Mesenchymal stem cell (in vitro differentiated cells and primary cell): ENCODE measurements at regions not wholly inside any gene's neighbourhood (a gene's known extent, or its start where the extent isn't known, plus 50 kb on each side); places are given as distances from the start of the nearest gene placed in this dataset.
A peak's percentile ranks its signal among the peaks of the same experiment; 100 is the strongest.

Experiments used
- DNase-seq: peaks from one replicate; pipeline ENCODE4 v3.0.0-alpha.2; 2013
- H2AFZ ChIP-seq: one replicate; pipeline ENCODE4 v1.6.1; 2013; ENCODE audit warnings: low read depth, mild to moderate bottlenecking, control low read depth, inconsistent platforms, low read length, moderate library complexity
- H2AK5ac ChIP-seq: 2 replicates; pipeline ENCODE4 v1.6.1; 2013; ENCODE audit warnings: low read length, moderate library complexity, mild to moderate bottlenecking, inconsistent platforms; ENCODE audit not compliant: severe bottlenecking
- H2BK120ac ChIP-seq: one replicate; pipeline ENCODE4 v1.6.1; 2013; ENCODE audit warnings: low read depth, mild to moderate bottlenecking, inconsistent platforms, low read length, moderate library complexity
- H2BK12ac ChIP-seq, 2 experiments: one replicate each; pipeline ENCODE4 v1.6.1; 2013; ENCODE audit warnings: inconsistent platforms in 2 of 2, low read length in 2 of 2, mild to moderate bottlenecking in 2 of 2, moderate library complexity in 2 of 2, control low read depth in 1 of 2
- H2BK15ac ChIP-seq: one replicate; pipeline ENCODE4 v1.6.1; 2013; ENCODE audit warnings: mild to moderate bottlenecking, low read depth, inconsistent platforms; ENCODE audit not compliant: poor library complexity, severe bottlenecking
- H2BK5ac ChIP-seq: 2 replicates; pipeline ENCODE4 v1.6.1; 2013; ENCODE audit warnings: low read depth, mild to moderate bottlenecking, low read length, control low read depth, inconsistent platforms; ENCODE audit not compliant: poor library complexity, severe bottlenecking
- H3K14ac ChIP-seq, 2 experiments: one replicate each; pipeline ENCODE4 v1.6.1; 2013; ENCODE audit warnings: inconsistent platforms in 2 of 2, low read length in 2 of 2, control low read depth in 1 of 2, mild to moderate bottlenecking in 1 of 2, moderate library complexity in 1 of 2
- H3K18ac ChIP-seq, 2 experiments: one replicate each; pipeline ENCODE4 v1.6.1; 2013; ENCODE audit warnings: inconsistent platforms in 2 of 2, low read length in 2 of 2, control low read depth in 1 of 2, low read depth in 1 of 2, mild to moderate bottlenecking in 1 of 2
- H3K23ac ChIP-seq, 2 experiments: one replicate each; pipeline ENCODE4 v1.6.1; 2013; ENCODE audit warnings: inconsistent platforms in 2 of 2, low read length in 2 of 2, mild to moderate bottlenecking in 2 of 2, moderate library complexity in 2 of 2, control low read depth in 1 of 2
- H3K27ac ChIP-seq: 2 replicates; pipeline ENCODE4 v1.5.1; 2013; ENCODE audit warnings: mild to moderate bottlenecking, moderate library complexity, low read length, control low read depth, inconsistent platforms; ENCODE audit not compliant: poor library complexity, severe bottlenecking
- H3K27me3 ChIP-seq, 2 experiments: 2 replicates each; pipeline versions ENCODE4 v1.6.1 to v1.7.0; 2013; ENCODE audit warnings: low read length in 2 of 2, mild to moderate bottlenecking in 2 of 2, moderate library complexity in 2 of 2, control low read depth in 1 of 2, inconsistent platforms in 1 of 2; ENCODE audit not compliant: control insufficient read depth in 1 of 2, insufficient read depth in 1 of 2
- H3K36me3 ChIP-seq, 2 experiments: 2 replicates each; pipeline versions ENCODE4 v1.6.1 to v1.7.0; 2013; ENCODE audit warnings: low read length in 2 of 2, control low read depth in 1 of 2, inconsistent platforms in 1 of 2, low read depth in 1 of 2, mild to moderate bottlenecking in 1 of 2; ENCODE audit not compliant: insufficient read depth in 2 of 2, control insufficient read depth in 1 of 2
- H3K4ac ChIP-seq, 2 experiments: one replicate each; pipeline ENCODE4 v1.6.1; 2013; ENCODE audit warnings: inconsistent platforms in 2 of 2, low read length in 2 of 2, mild to moderate bottlenecking in 2 of 2, moderate library complexity in 2 of 2, control low read depth in 1 of 2, low read depth in 1 of 2
- H3K4me1 ChIP-seq: 2 replicates; pipeline ENCODE4 v1.6.1; 2013; ENCODE audit warnings: low read depth, low read length, control low read depth; ENCODE audit not compliant: control insufficient read depth, insufficient read depth
- H3K4me2 ChIP-seq: 2 replicates; pipeline ENCODE4 v1.6.1; 2013; ENCODE audit warnings: low read length, mild to moderate bottlenecking, inconsistent platforms; ENCODE audit not compliant: poor library complexity, severe bottlenecking
- H3K4me3 ChIP-seq, 2 experiments: 2 replicates each; pipeline versions ENCODE4 v1.5.1 to v1.7.0; 2013; ENCODE audit warnings: low read length in 2 of 2, mild to moderate bottlenecking in 2 of 2, control low read depth in 1 of 2, low read depth in 1 of 2; ENCODE audit not compliant: insufficient read depth in 1 of 2
- H3K79me1 ChIP-seq: replicated peaks from 2 replicates; pipeline ENCODE4 v1.6.1; 2013; ENCODE audit warnings: mild to moderate bottlenecking, control low read depth, low read length, inconsistent platforms; ENCODE audit not compliant: poor library complexity, severe bottlenecking
- H3K9ac ChIP-seq: 2 replicates; pipeline ENCODE4 v1.7.0; 2013; ENCODE audit warnings: mild to moderate bottlenecking, low read length, moderate library complexity
- H3K9me3 ChIP-seq: 2 replicates; pipeline ENCODE4 v1.7.0; 2013; ENCODE audit warnings: mild to moderate bottlenecking, low read length; ENCODE audit not compliant: control insufficient read depth
- H4K8ac ChIP-seq: one replicate; pipeline ENCODE4 v1.6.1; 2013; ENCODE audit warnings: inconsistent platforms, mild to moderate bottlenecking, low read length, moderate library complexity
- H4K91ac ChIP-seq: one replicate; pipeline ENCODE4 v1.6.1; 2013; ENCODE audit warnings: mild to moderate bottlenecking, low read length, inconsistent platforms
- WGBS: methylation state at CpG from one replicate; pipeline ENCODE4 v1.1.7; 2013; ENCODE audit warnings: mixed read lengths; 5-methylcytosine and 5-hydroxymethylcytosine counted together

DNA sequence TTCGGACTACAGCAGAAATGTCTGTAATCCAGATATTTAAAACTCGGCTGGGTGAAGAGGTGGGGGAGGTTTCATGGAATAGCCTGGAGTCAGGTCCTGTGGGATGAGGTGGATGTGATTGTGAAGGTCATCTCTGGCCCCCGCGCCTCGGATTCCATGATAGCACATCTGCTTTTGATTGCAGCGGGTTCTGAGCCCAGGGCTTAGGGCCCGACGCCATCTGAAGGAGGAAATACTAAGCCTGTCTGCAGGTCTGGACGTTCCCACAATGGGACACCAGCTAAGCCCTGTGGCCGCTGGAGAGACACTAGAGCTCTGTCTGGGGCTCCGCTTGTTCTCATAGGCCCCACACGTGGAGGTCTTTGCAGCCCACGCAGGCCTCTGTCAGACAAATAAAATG lies 328.7 kb downstream of the CXCL12 start:
- H3K4me3 ChIP-seq: no peak overlapping the region
- H2AK5ac ChIP-seq: no peak overlapping the region
- H3K18ac ChIP-seq: no peak overlapping the region
- H3K14ac ChIP-seq: no peak overlapping the region
- no peaks in the 10 kb centered on the region for H3K36me3 ChIP-seq
- peaks cover 47 to 53% of the 10 kb centered on the region in 2 experiments for H3K27me3 ChIP-seq
- no peak overlapping the region for H4K8ac ChIP-seq
- 82% methylated on average over 13 of the region's 13 CpGs for WGBS
- no peak overlapping the region for H3K23ac ChIP-seq
- no peak overlapping the region for H2BK12ac ChIP-seq
- no peak for DNase-seq
- no peak overlapping the region for H3K4me2 ChIP-seq
- no peaks in the 10 kb centered on the region for H3K9me3 ChIP-seq
- no peak overlapping the region for H3K9ac ChIP-seq
- H2AFZ ChIP-seq: no peak overlapping the region
- H3K79me1 ChIP-seq: no peaks in the 10 kb centered on the region
- no peak overlapping the region for H2BK5ac ChIP-seq
- H3K27ac ChIP-seq: no peak overlapping the region
- no peak overlapping the region for H4K91ac ChIP-seq
- H3K4me1 ChIP-seq: peaks cover 8% of the 10 kb centered on the region
- H2BK120ac ChIP-seq: no peak overlapping the region
- no peak overlapping the region for H3K4ac ChIP-seq
- H2BK15ac ChIP-seq: no peak overlapping the region

GRCh38 chr10:44054046-44054445 lies 330.9 kb downstream of the CXCL12 start:
- no peak overlapping the region for H3K18ac ChIP-seq

DNA sequence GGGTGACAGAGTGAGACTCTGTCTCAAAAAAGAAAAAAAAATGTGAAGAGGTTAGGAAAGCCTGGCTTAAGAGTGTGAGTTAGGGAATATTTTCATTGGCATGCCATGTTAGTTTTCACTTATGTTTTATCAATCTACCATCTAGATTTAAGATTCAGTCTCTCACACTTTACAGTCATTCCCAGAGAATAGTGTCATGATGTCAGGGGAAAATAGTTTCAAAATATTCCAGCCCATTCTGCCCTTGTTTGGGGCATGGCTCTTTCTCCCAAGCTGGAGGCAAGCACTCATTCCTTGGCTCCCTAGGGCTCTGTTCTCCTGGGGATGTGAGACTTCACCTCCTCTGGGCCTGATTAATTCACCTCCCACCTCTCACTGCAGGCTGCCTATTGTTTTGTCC lies 331.5 kb downstream of the CXCL12 start:
- Histone ChIP-seq H3K9ac (no peak overlapping the region), H3K14ac (no peak overlapping the region), H3K23ac (no peak overlapping the region), H3K4me1 (peaks cover 10% of the 10 kb centered on the region), H3K36me3 (no peaks in the 10 kb centered on the region), H3K4me3 (no peak overlapping the region), H3K9me3 (no peaks in the 10 kb centered on the region), H3K4ac (no peak overlapping the region), H2AK5ac (no peak overlapping the region), H2BK12ac (no peak overlapping the region), H2BK15ac (no peak overlapping the region), H4K91ac (no peak overlapping the region), H2BK5ac (no peak overlapping the region), H4K8ac (no peak overlapping the region), H3K79me1 (no peaks in the 10 kb centered on the region), H3K27me3 (peaks cover 31 to 39% of the 10 kb centered on the region in 2 experiments), H3K27ac (no peak overlapping the region), H2BK120ac (no peak overlapping the region), H3K4me2 (no peak overlapping the region), H3K18ac (no peak overlapping the region), H2AFZ (no peak overlapping the region)
- no peak for DNase-seq

More at GRCh38 chr10:44054046-44054445, 330.9 kb downstream of the CXCL12 start:
- Histone ChIP-seq H3K36me3 (no peaks in the 10 kb centered on the region), H4K8ac (no peak overlapping the region), H3K27me3 (peaks cover 33 to 42% of the 10 kb centered on the region in 2 experiments), H3K4me3 (no peak overlapping the region), H3K9ac (no peak overlapping the region), H3K4ac (no peak overlapping the region), H2BK5ac (no peak overlapping the region), H2BK120ac (no peak overlapping the region), H3K4me1 (peaks cover 10% of the 10 kb centered on the region), H2BK15ac (no peak overlapping the region), H3K9me3 (no peaks in the 10 kb centered on the region), H3K27ac (no peak overlapping the region), H3K79me1 (no peaks in the 10 kb centered on the region), H4K91ac (no peak overlapping the region), H2AFZ (no peak overlapping the region), H3K14ac (no peak overlapping the region), H2AK5ac (no peak overlapping the region), H2BK12ac (no peak overlapping the region), H3K23ac (no peak overlapping the region), H3K4me2 (no peak overlapping the region)
- DNase-seq: no peak
- 97% methylated on average over 4 of the region's 4 CpGs for whole genome bisulfite sequencing

GRCh38 chr10:44051584-44052385 lies 333.1 kb downstream of the CXCL12 start:
- Histone ChIP-seq H3K36me3 (no peaks in the 10 kb centered on the region), H4K8ac (no peak overlapping the region)
- 56% methylated on average over 8 of the region's 10 CpGs for WGBS

More at GRCh38 chr10:44051584-44052385, 333.1 kb downstream of the CXCL12 start:
- no peak overlapping the region for H2BK5ac ChIP-seq
- no peak overlapping the region for H4K91ac ChIP-seq
- no peak overlapping the region for H2AFZ ChIP-seq
- H3K14ac ChIP-seq: no peak overlapping the region
- H3K27me3 ChIP-seq: peaks cover 16 to 26% of the 10 kb centered on the region in 2 experiments
- H3K27ac ChIP-seq: no peak overlapping the region
- H3K23ac ChIP-seq: no peak overlapping the region
- H3K4ac ChIP-seq: no peak overlapping the region
- no peak overlapping the region for H2BK120ac ChIP-seq
- no peak overlapping the region for H2BK15ac ChIP-seq
- H2AK5ac ChIP-seq: no peak overlapping the region
- no peak overlapping the region for H3K4me2 ChIP-seq
- peaks cover 10% of the 10 kb centered on the region for H3K4me1 ChIP-seq
- H3K18ac ChIP-seq: no peak overlapping the region
- no peaks in the 10 kb centered on the region for H3K79me1 ChIP-seq
- H3K9me3 ChIP-seq: no peaks in the 10 kb centered on the region
- no peak overlapping the region for H2BK12ac ChIP-seq
- DNase-seq: peak; percentile 9
- H3K4me3 ChIP-seq: no peak overlapping the region
- no peak overlapping the region for H3K9ac ChIP-seq
